IMR-90 (cell line): ENCODE measurements at regions not wholly inside any gene's neighbourhood (a gene's known extent, or its start where the extent isn't known, plus 50 kb on each side); places are given as distances from the start of the nearest gene placed in this dataset.

Experiments used
- ATAC-seq: fragments of 200-7000 bp; cut with Tn5 transposase; 2 replicates; pipeline ENCODE4 v1.9.1; 2020; ENCODE audit warnings: low read depth, mild to moderate bottlenecking, moderate library complexity
- BruUV-seq: library from RNA; stranded (reverse); fragments of 400-500 nt; replicated peaks from 2 replicates; lab custom pipeline; 2021; lab: Mats Ljungman, UMichigan
- CTCF ChIA-PET: fragments of 300-600 bp; formaldehyde crosslinking; extraction: SDS; loops from one replicate; lab custom pipeline; 2021; ENCODE audit warnings: antibody characterized with exemption; lab: Yijun Ruan, JAX
- POLR2A ChIA-PET: fragments of 300-600 bp; sonication (Branson Sonifier 250); formaldehyde crosslinking; loops from one replicate; lab custom pipeline; 2022; ENCODE audit warnings: antibody characterized with exemption; ENCODE audit not compliant: unreplicated experiment; lab: Charles Lee
- DNase-seq: peaks from one replicate; pipeline ENCODE4 v3.0.0; 2013
- H2AFZ ChIP-seq: replicated peaks from 2 replicates; pipeline ENCODE3; 2013; ENCODE audit warnings: low read length, mild to moderate bottlenecking; ENCODE audit not compliant: poor library complexity
- H2AK5ac ChIP-seq: 2 replicates; pipeline ENCODE4 v1.6.1; 2013; ENCODE audit warnings: low read depth, low read length, inconsistent platforms
- H2AK9ac ChIP-seq: replicated peaks from 2 replicates; pipeline ENCODE3; 2013; ENCODE audit warnings: mild to moderate bottlenecking, low read depth, low read length, moderate library complexity; ENCODE audit not compliant: poor library complexity
- H2BK120ac ChIP-seq: 2 replicates; pipeline ENCODE4 v1.6.1; 2013; ENCODE audit warnings: low read depth, low read length, inconsistent platforms
- H2BK15ac ChIP-seq: 3 replicates; pipeline ENCODE4 v1.6.1; 2013; ENCODE audit warnings: low read depth, low read length, inconsistent platforms
- H2BK20ac ChIP-seq: 2 replicates; pipeline ENCODE4 v1.6.1; 2013; ENCODE audit warnings: low read depth, mild to moderate bottlenecking, inconsistent platforms, low read length, moderate library complexity
- H2BK5ac ChIP-seq: 2 replicates; pipeline ENCODE4 v1.6.1; 2013; ENCODE audit warnings: mild to moderate bottlenecking, low read depth, low read length, inconsistent platforms; ENCODE audit not compliant: poor library complexity, severe bottlenecking
- H3K14ac ChIP-seq: replicated peaks from 2 replicates; pipeline ENCODE4 v1.6.1; 2013; ENCODE audit warnings: low read depth, low read length, inconsistent platforms
- H3K18ac ChIP-seq: 2 replicates; pipeline ENCODE4 v1.6.1; 2013; ENCODE audit warnings: low read depth, low read length, control low read depth
- H3K23ac ChIP-seq: 2 replicates; pipeline ENCODE4 v1.6.1; 2013; ENCODE audit warnings: low read depth, low read length, inconsistent platforms
- H3K27ac ChIP-seq: 2 replicates; pipeline ENCODE4 v1.5.1; 2013; ENCODE audit warnings: mild to moderate bottlenecking, control low read depth, low read length; ENCODE audit not compliant: insufficient read depth
- H3K27me3 ChIP-seq: 2 replicates; pipeline ENCODE4 v1.6.1; 2013; ENCODE audit warnings: low read length; ENCODE audit not compliant: control insufficient read depth, insufficient read depth
- H3K36me3 ChIP-seq: 2 replicates; pipeline ENCODE4 v1.6.1; 2013; ENCODE audit warnings: low read length, mixed read lengths; ENCODE audit not compliant: control insufficient read depth, insufficient read depth
- H3K4ac ChIP-seq: 2 replicates; pipeline ENCODE4 v1.6.1; 2013; ENCODE audit warnings: low read depth, low read length, inconsistent platforms
- H3K4me1 ChIP-seq: 2 replicates; pipeline ENCODE4 v1.6.1; 2013; ENCODE audit warnings: low read length, mixed read lengths; ENCODE audit not compliant: control insufficient read depth, insufficient read depth
- H3K4me2 ChIP-seq: 2 replicates; pipeline ENCODE4 v1.6.1; 2013; ENCODE audit warnings: low read depth, mild to moderate bottlenecking, control low read depth, low read length, moderate library complexity
- H3K4me3 ChIP-seq: 2 replicates; pipeline ENCODE4 v1.5.1; 2013; ENCODE audit warnings: low read depth, mild to moderate bottlenecking, control low read depth, low read length, moderate library complexity; ENCODE audit not compliant: insufficient read depth
- H3K56ac ChIP-seq: 2 replicates; pipeline ENCODE4 v1.6.1; 2013; ENCODE audit warnings: low read length, inconsistent platforms; ENCODE audit not compliant: insufficient read depth; ENCODE audit errors: extremely low read depth
- H3K79me1 ChIP-seq, 2 experiments: 2 replicates each; pipeline ENCODE4 v1.6.1; 2013; ENCODE audit warnings: low read length in 2 of 2, inconsistent platforms in 1 of 2, low read depth in 1 of 2
- H3K9ac ChIP-seq: 2 replicates; pipeline ENCODE4 v1.6.1; 2013; ENCODE audit warnings: low read depth, low read length, control low read depth
- H3K9me1 ChIP-seq: 2 replicates; pipeline ENCODE4 v1.6.1; 2013; ENCODE audit warnings: low read length, inconsistent platforms; ENCODE audit not compliant: insufficient read depth
- H3K9me3 ChIP-seq: 2 replicates; pipeline ENCODE4 v1.6.1; 2013; ENCODE audit warnings: low read length; ENCODE audit not compliant: control insufficient read depth, insufficient read depth
- H4K20me1 ChIP-seq: 2 replicates; pipeline ENCODE4 v1.6.1; 2013; ENCODE audit warnings: low read length, inconsistent platforms; ENCODE audit not compliant: insufficient read depth
- H4K5ac ChIP-seq: 2 replicates; pipeline ENCODE4 v1.6.1; 2013; ENCODE audit warnings: mild to moderate bottlenecking, low read depth, low read length, control low read depth
- H4K8ac ChIP-seq, 2 experiments: 2 replicates each; pipeline ENCODE4 v1.6.1; 2013; ENCODE audit warnings: low read depth in 2 of 2, low read length in 2 of 2, control low read depth in 1 of 2, inconsistent platforms in 1 of 2
- H4K91ac ChIP-seq: 2 replicates; pipeline ENCODE4 v1.6.1; 2013; ENCODE audit warnings: low read depth, low read length, inconsistent platforms; ENCODE audit not compliant: insufficient read depth
- BHLHE40 ChIP-seq: fragments of 150-350 bp; IDR thresholded peaks from 2 replicates; pipeline ENCODE4 v1.6.1; 2016; ENCODE audit warnings: mild to moderate bottlenecking, low read depth, low read length
- CEBPB ChIP-seq: IDR thresholded peaks from 2 replicates; pipeline ENCODE4 v1.6.1; 2012; ENCODE audit warnings: low read depth, low read length, improper control_type of control experiment
- CHD1 ChIP-seq: IDR thresholded peaks from 2 replicates; pipeline ENCODE4 v1.6.1; 2012; ENCODE audit warnings: low read depth, low read length, improper control_type of control experiment
- ELK1 ChIP-seq: fragments of 150-350 bp; IDR thresholded peaks from 2 replicates; pipeline ENCODE4 v1.6.1; 2016; ENCODE audit warnings: low read depth, mild to moderate bottlenecking, low read length, moderate library complexity, borderline replicate concordance
- FOS ChIP-seq: fragments of 150-350 bp; IDR thresholded peaks from 2 replicates; pipeline ENCODE4 v1.6.1; 2016; ENCODE audit warnings: low read depth, low read length
- MAFK ChIP-seq: IDR thresholded peaks from 2 replicates; pipeline ENCODE4 v1.6.1; 2012; ENCODE audit warnings: low read depth, low read length, improper control_type of control experiment
- MAZ ChIP-seq: IDR thresholded peaks from 2 replicates; pipeline ENCODE4 v1.6.1; 2012; ENCODE audit warnings: low read depth, mild to moderate bottlenecking, low read length, improper control_type of control experiment, moderate library complexity, borderline replicate concordance
- MXI1 ChIP-seq: IDR thresholded peaks from 2 replicates; pipeline ENCODE4 v1.6.1; 2012; ENCODE audit warnings: low read depth, mild to moderate bottlenecking, low read length, moderate library complexity, borderline replicate concordance
- NFE2L2 ChIP-seq: fragments of 150-350 bp; IDR thresholded peaks from 2 replicates; pipeline ENCODE4 v1.6.1; 2016; ENCODE audit warnings: low read depth, mild to moderate bottlenecking, low read length
- RAD21 ChIP-seq: IDR thresholded peaks from 2 replicates; pipeline ENCODE4 v1.6.1; 2012; ENCODE audit warnings: low read length, improper control_type of control experiment
- RCOR1 ChIP-seq: IDR thresholded peaks from 2 replicates; pipeline ENCODE4 v1.6.1; 2012; ENCODE audit warnings: mild to moderate bottlenecking, low read length, improper control_type of control experiment; ENCODE audit not compliant: insufficient replicate concordance
- RFX5 ChIP-seq: IDR thresholded peaks from 2 replicates; pipeline ENCODE4 v1.8.0; 2012; ENCODE audit warnings: low read depth, mild to moderate bottlenecking, low read length, moderate library complexity
- SMC3 ChIP-seq: fragments of 150-350 bp; IDR thresholded peaks from 2 replicates; pipeline ENCODE4 v1.6.1; 2016; ENCODE audit warnings: low read depth, mild to moderate bottlenecking, antibody characterized with exemption, low read length, moderate library complexity
- WGBS, 2 experiments: methylation state at CpG; one replicate each; pipeline versions ENCODE4 v1.1.5 to v1.1.7; 2013; ENCODE audit warnings: missing lambda C conversion rate in 2 of 2; ENCODE audit not compliant: insufficient read length in 1 of 2; ENCODE audit errors: extremely low coverage in 2 of 2; 5-methylcytosine and 5-hydroxymethylcytosine counted together
- dilution Hi-C: fragments of 300-500 bp; cut with HindIII; formaldehyde crosslinking; loops from one replicate; pipeline ENCODE4 v1.14.3; 2018; ENCODE audit warnings: low sequenced_read_pairs; ENCODE audit not compliant: unreplicated experiment
- in situ Hi-C: fragments of 300-500 bp; cut with MboI; formaldehyde crosslinking; loops from 3 replicates; pipeline ENCODE4 v1.14.3; 2019; ENCODE audit warnings: low sequenced_read_pairs, inconsistent platforms, mixed read lengths
- intact Hi-C: fragments of 100-400 bp; cut with micrococcal nuclease; formaldehyde crosslinking; loops from 2 replicates; pipeline ENCODE4 v1.10.0; 2022
- TF ChIP-seq, protein P1 (sequence below): fragments of 150-350 bp; IDR thresholded peaks from 2 replicates; pipeline ENCODE4 v1.6.1; 2017; ENCODE audit warnings: mild to moderate bottlenecking, antibody characterized with exemption, low read length, low read depth
- TF ChIP-seq, protein P2 (sequence below): conservative IDR thresholded peaks from 2 replicates; pipeline ENCODE4 v1.5.1; 2012; ENCODE audit warnings: mild to moderate bottlenecking, low read depth, low read length, improper control_type of control experiment

- dilution Hi-C loops: no loop called here
- DNase-seq: no peak
- Histone ChIP-seq H3K14ac (no peak overlapping the region), H2AK5ac (no peak overlapping the region), H3K4me1 (no peaks in the 10 kb centered on the region), H2BK15ac (no peak overlapping the region), H3K27me3 (no peaks in the 10 kb centered on the region), H3K4me2 (no peak overlapping the region), H4K20me1 (no peaks in the 10 kb centered on the region), H3K56ac (no peak overlapping the region), H2AFZ (no peak overlapping the region), H4K91ac (no peak overlapping the region), H3K4me3 (no peak overlapping the region), H2AK9ac (no peak overlapping the region), H3K9me3 (peaks cover 3% of the 10 kb centered on the region; the same call in 1 of the 2 replicates), H2BK5ac (no peak overlapping the region), H4K5ac (no peak overlapping the region), H4K8ac (no peak overlapping the region), H2BK120ac (no peak overlapping the region), H2BK20ac (no peak overlapping the region), H3K9me1 (no peaks in the 10 kb centered on the region), H3K79me1 (no peaks in the 10 kb centered on the region), H3K18ac (no peak overlapping the region), H3K4ac (no peak overlapping the region), H3K36me3 (no peaks in the 10 kb centered on the region), H3K9ac (no peak overlapping the region), H3K27ac (no peak overlapping the region), H3K23ac (no peak overlapping the region)
- ChIA-PET CTCF (no interaction called here), POLR2A (no interaction called here)
- ATAC-seq: no peak
- 24% methylated on average over 5 of the region's 10 CpGs; no CpG with 5 or more reads in 1 of the 2 experiments for WGBS, 2 experiments
- intact Hi-C loops: no loop called here
- BruUV-seq: no TSS peak
- no peak for TF ChIP-seq BHLHE40
- TF ChIP-seq NFE2L2: no peak
- TF ChIP-seq, protein P1, sequence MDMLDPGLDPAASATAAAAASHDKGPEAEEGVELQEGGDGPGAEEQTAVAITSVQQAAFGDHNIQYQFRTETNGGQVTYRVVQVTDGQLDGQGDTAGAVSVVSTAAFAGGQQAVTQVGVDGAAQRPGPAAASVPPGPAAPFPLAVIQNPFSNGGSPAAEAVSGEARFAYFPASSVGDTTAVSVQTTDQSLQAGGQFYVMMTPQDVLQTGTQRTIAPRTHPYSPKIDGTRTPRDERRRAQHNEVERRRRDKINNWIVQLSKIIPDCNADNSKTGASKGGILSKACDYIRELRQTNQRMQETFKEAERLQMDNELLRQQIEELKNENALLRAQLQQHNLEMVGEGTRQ: no peak
- no peak for TF ChIP-seq CHD1
- TF ChIP-seq MXI1: no peak
- no peak for TF ChIP-seq ELK1
- no peak for TF ChIP-seq SMC3
- TF ChIP-seq RAD21: no peak
- no peak for TF ChIP-seq RFX5
- no peak for TF ChIP-seq FOS
- TF ChIP-seq MAFK: no peak
- no peak for TF ChIP-seq CEBPB
- TF ChIP-seq, protein P2, sequence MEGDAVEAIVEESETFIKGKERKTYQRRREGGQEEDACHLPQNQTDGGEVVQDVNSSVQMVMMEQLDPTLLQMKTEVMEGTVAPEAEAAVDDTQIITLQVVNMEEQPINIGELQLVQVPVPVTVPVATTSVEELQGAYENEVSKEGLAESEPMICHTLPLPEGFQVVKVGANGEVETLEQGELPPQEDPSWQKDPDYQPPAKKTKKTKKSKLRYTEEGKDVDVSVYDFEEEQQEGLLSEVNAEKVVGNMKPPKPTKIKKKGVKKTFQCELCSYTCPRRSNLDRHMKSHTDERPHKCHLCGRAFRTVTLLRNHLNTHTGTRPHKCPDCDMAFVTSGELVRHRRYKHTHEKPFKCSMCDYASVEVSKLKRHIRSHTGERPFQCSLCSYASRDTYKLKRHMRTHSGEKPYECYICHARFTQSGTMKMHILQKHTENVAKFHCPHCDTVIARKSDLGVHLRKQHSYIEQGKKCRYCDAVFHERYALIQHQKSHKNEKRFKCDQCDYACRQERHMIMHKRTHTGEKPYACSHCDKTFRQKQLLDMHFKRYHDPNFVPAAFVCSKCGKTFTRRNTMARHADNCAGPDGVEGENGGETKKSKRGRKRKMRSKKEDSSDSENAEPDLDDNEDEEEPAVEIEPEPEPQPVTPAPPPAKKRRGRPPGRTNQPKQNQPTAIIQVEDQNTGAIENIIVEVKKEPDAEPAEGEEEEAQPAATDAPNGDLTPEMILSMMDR: no peak
- no peak for TF ChIP-seq MAZ
- TF ChIP-seq RCOR1: no peak
- in situ Hi-C loops: no loop called here
Observed at GRCh38 chr16:17858061-17858460, 387.3 kb upstream of the XYLT1 start.
